Activated naive CD4-positive, alpha-beta T cell treated with Interleukin-2 at 50 U/mL for 16 hours (primary cell): ENCODE measurements at regions not wholly inside any gene's neighbourhood (a gene's known extent, or its start where the extent isn't known, plus 50 kb on each side); places are given as distances from the start of the nearest gene placed in this dataset.
"Not testable (repeated sequence)": the region's sequence is repeated elsewhere in the genome, so short reads cannot be mapped to it uniquely, and the experiment has no call there.

Experiments
- DNase-seq: peaks from one replicate; pipeline ENCODE4 v3.0.0-alpha.2; 2020

DNA sequence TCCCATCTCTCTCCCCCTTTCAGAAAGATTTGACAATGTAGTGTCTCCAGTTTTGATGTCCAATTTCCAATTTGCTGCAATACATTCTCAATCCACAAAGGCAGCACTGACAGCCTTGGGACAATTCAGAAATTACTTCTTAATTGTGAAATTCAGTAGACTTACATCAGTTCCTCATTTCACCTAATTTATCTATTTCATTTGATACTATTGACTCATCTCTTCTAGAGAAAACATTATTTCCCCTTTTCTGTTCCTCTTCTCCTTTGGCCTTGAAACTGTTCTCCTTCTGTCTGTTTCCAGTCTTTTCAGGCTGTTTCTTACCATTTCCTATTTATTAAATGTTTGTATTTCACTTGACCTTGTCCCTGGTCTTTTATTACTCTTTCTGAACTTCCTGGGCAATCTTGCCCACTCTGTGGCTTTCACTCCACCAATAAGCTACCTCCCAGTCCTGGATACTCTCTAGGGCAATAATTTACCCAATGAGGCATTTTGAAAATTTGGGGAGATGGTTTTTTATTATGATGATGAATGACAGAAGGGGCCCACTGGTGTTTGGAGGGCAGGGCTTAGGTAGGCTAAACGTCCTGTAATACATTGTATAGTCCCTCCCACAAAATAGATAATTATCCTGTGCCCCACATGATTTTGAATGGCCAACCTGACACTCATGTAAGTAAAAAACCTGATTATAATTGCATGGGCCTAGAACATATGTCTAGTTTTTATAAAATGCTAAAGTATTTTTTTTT, 498.0 kb upstream of the BOD1L1 start:
- no peak for DNase-seq

DNA sequence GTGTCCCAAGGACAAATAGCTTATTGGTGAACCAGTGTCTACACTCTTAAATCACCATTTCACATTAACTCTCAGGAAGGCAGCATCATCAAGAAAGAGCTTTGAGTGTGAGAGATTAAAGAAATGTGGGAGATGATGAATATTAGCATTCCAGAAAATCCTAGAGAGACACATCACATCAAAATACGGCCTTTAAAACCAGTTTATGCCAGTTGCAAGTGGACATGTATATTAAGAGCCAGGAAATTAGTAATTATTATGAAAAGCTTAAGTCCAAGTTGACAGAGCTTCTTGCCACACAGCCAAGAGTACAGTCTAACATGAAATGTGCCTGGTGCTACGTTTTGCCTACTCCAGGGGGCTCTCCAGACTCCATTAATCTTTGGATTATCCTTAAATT, 503.0 kb upstream of the BOD1L1 start:
- no peak for DNase-seq

DNA sequence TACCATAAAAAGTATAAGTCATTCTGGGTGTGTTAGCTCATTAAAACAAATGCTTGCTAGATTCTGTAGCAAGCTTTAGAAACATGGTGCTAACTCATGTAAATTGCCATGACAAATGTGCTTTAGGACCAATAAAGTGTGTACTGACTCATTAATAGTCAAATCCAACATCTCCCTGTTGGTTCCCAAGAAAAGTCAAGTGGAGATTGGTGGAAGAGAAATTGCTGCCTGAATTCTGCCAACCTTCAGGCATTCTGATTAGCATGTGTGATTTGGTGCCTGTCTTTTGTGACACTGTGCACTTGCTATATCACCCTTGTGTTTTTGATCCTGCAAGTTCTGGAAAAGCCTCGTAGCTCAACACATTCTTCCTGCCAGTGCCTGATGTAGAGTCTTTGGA, 503.8 kb upstream of the BOD1L1 start:
- no peak for DNase-seq

DNA sequence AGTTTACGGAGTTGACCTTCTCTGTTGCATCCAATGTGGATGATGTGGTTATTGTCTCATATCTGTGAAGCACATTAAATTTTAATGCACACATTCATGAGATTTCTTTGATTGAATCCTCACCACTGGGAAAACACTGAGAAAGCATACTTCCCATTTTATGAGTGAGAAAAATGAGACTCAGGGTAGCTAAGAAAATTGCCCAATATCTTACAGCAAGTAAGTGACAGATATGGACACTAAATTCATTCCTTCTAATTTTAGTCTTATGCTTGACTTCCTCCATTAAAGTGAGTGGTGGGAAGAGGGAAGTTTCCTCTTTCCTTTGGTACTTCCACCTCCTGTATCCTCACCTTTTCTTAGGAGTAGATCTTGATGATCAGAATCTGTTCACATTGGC, 504.8 kb upstream of the BOD1L1 start:
- no peak for DNase-seq

DNA sequence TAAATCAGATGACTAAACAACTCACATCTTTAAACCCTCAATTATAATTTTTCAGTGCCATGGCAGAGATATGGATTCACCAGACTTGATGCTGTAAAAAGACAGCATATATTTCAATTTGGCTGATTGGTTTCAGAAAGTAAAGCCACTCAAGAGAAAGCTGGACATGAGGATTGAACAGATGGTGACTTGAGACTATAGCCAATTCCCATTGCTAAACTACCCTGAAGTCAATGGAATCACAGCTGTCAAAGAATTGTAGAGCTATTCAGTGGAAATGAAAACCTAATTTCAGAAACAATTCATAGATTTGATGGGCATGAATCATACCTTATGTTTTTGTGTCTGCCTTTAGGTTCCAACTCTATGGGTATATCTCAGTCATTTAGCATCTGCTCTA, 510.6 kb upstream of the BOD1L1 start:
- DNase-seq: no peak

DNA sequence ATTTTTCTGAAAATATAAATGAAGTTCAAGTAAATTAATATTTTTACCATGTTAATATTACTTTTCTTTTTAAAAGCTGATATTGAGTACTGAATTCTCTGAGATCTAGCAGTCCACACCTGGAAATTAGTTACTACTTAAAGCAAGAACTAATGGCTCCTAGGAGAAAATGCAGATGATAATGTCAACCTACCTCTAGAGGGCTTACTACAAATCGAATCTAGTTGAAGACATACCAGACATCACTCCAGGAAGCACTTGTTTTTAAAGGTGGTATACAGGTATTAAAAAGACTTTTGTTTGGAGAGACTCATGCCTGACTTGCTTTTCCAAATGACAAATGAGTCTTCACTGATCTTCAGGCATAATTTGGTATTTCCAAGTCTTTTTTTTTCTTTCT, 516.4 kb upstream of the BOD1L1 start:
- DNase-seq: no peak

DNA sequence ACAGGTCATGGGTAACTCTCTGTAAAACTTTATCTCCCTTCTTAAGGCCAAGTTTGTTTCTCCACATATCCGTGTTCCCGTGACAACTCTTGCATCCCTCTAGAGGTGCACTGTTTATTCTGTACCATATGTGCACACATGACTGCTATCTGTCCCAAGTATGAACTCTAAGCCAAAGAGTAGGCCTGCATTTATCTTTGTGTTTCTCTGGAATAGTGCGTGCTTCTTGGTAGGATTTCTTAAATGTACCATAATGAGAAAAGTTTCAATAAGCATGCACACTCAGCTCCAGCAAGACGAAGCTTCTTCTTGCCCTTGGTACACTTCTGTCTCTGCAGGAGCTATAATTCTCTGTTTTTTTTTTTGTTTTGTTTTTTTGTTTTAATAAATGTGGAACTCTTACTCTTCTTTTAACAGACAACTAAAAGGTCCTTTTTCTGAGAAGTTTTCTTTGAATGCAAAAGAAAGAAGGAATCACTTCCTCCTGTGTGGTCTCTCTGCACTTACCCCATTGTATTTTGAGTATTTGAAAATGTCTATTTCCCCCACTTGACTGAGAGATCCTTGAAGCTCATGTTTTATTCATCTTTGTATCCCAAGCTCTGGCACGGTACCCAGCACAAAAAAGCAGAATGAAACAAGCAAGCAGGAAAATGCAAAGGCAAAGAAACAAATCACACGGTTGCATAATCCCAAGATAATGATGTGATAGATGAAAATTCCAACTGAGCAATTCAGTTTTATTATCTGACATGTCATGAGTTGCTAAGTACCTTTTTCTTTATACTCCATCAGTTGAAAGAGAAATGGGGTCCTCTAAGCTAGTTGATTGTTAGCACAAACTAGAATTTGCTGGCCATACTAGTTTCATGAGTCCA, 521.9 kb upstream of the BOD1L1 start:
- no peak for DNase-seq

DNA sequence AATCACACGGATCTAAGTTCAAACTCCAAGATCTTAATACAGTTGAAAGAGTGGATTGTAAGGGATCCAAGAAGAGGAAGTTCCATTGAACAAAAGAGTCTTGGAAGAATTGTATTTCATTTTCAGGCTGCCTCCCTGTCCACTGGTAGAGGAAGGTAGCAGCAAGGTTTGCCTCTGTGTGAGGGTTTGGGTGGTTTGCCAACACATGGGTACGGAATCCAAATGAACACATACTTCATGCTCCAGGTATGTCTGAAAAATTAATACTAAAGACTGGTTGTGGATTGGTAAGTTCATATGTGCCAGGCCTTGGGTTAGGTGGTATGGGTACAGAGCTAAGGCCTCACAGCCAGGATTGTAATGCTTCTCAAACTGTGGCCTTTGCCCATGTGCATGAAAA, 523.6 kb upstream of the BOD1L1 start:
- DNase-seq: no peak

GRCh38 chr4:14152834-14153519, 525.5 kb upstream of the BOD1L1 start:
- no peak for DNase-seq

DNA sequence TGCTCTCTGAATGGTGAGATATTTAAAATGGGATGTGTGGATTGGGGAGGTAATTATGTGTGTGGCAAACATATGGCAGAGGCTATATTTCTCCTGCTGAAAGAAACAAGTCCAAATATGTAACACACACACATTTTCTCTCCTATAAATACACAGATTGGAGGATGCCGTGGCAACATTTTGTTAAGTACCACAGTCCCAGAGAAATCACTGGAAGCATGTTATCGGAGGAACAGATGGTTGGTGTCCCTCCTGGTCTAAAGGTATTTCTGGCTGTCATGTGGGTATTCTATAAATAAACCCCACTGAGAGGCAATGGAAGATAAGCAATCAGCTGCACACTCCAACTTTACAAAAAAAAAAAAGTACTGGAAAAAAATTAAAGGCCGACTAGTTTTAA, 528.3 kb upstream of the BOD1L1 start:
- no peak for DNase-seq

GRCh38 chr4:14157262-14157661, 529.7 kb upstream of the BOD1L1 start:
- no peak for DNase-seq

- DNase-seq: no peak
These were observed 537.8 kb upstream of the BOD1L1 start for GRCh38 chr4:14165222-14165920.

DNA sequence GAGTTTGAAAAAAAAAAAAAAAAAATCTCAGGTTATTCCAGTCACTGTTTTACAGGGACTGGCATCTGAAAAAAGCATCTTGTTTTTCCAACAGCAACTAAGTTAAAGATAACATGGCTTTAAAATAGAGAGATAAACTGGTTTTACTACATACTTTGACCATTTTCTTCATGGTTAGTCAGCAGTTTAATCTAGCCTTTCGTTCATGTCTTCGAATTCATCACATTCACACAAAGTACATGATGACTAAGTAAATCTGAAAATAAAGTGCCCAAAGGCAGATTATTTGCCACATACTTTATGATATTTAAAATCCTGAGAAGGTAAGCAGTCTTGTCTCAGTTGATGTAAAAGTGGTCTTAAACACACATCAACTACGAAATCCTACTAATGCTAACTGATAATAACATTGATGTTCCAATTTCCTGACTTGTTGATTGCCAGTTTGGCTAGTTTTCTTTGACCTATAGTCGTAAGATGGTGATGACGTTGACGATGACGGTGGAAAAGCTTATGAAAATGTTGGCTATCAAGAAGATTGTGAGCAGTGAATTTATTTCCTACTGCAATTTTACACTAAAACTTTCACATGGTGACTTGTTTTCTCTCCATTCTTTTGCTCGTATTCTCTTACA, 540.5 kb upstream of the BOD1L1 start:
- DNase-seq: no peak

GRCh38 chr4:14168919-14169318, 541.4 kb upstream of the BOD1L1 start:
- no peak for DNase-seq

- DNase-seq: no peak
These were observed 541.9 kb upstream of the BOD1L1 start for GRCh38 chr4:14169460-14169859.

DNA sequence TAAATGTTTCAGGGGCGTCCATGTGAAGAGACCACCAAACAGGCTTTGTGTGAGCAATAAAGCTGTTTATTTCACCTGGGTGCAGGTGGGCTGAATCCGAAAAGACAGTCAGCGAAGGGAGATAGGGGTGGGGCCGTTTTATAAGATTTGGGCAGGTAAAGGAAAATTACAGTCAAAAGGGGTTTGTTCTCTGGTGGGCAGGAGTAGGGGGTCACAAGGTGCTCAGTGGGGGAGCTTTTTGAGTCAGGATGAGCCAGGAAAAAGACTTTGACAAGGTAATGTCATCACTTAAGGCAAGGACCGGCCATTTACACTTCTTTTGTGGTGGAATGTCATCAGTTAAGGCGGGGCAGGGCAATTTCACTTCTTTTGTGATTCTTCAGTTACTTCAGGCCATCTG, 542.4 kb upstream of the BOD1L1 start:
- DNase-seq: not testable (repeated sequence)

GRCh38 chr4:14176613-14177012, 549.1 kb upstream of the BOD1L1 start:
- no peak for DNase-seq

GRCh38 chr4:14177987-14178386, 550.5 kb upstream of the BOD1L1 start:
- DNase-seq: no peak

GRCh38 chr4:14178421-14178820, 550.9 kb upstream of the BOD1L1 start:
- DNase-seq: no peak

GRCh38 chr4:14180166-14180565, 552.6 kb upstream of the BOD1L1 start:
- DNase-seq: no peak

DNA sequence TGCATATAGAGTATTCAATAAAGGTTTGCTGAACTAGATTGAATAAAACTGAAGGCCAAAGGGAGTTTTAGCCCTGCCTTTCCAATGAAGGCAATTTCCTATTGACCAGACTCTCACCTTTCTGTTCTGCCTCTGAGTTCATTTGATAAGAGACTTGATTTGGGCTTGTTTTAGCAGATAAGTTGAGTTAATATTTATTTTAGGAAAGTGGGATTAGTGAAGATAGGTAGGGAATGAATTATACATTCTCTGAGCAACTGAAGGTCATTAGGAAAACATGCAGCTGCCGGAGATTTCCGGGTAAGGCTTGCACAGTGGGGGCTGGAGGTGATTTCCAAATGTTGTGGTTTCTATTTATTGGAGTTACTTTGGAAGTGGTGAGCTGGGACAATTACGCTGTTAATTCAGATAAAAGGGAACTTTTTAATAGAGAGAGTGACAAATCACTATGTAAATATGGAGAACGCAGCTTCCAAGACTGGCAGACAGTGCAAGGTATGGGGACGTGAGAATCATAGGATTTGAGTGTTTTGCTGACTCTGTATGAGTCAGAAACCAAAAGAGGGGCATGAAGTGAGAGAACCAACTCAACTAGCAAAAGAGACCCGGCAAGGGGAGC, 553.6 kb upstream of the BOD1L1 start:
- no peak for DNase-seq

- no peak for DNase-seq
These were observed 554.6 kb upstream of the BOD1L1 start for GRCh38 chr4:14182148-14182547.
